GM18502 (cell line): ENCODE measurements at regions not wholly inside any gene's neighbourhood (a gene's known extent, or its start where the extent isn't known, plus 50 kb on each side); places are given as distances from the start of the nearest gene placed in this dataset.
"Not testable (repeated sequence)": the region's sequence is repeated elsewhere in the genome, so short reads cannot be mapped to it uniquely, and the experiment has no call there.

Experiments used
- ATAC-seq: cut with Tn5 transposase; IDR thresholded peaks from one replicate; pipeline ENCODE4 v1.9.1; 2021; ENCODE audit warnings: mild to moderate bottlenecking; ENCODE audit not compliant: unreplicated experiment, poor library complexity

GRCh38 chr3:181362378-181362777, 349.3 kb upstream of the SOX2 start:
- no peak for ATAC-seq

DNA sequence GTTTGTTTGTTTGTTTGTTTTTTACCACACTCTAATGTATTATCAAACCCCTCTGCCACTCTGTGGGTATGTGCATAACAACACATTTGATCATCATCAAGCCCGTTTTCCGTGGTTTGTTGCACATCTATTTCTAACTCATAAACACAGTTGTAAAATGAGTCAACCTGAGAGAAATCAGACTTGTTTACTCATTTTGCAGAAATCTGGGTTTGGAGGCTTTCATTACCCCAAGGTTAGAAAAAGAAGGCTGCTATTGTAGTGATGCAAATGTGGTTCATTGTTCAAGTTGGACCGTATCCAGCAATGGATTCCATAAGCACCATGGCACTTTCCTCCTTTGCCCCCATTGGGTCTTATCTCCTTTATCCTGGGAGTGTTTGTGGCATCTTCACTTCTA, 353.2 kb upstream of the SOX2 start:
- peak; percentile 83 for ATAC-seq

- ATAC-seq = no peak
Measured at GRCh38 chr3:181358060-181358459, 353.7 kb upstream of the SOX2 start.

DNA sequence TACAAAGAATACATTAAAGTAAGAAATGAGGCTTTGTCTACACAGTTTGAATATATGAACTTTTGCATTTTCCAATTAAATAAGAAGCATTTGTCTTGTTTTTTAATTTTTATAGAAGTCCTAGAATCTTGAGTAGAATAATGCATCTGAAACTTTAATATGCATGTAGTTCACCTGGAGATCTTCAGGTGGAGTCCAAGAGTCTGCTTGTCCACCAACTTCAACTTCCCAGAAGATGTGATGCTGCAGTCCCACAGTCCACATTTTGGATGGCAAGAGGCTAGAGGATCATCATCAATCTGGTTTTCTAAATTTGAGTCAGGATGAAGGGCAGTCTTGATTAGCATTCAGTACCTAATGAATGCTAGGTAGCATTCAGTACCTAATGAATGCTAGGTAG, 357.6 kb upstream of the SOX2 start:
- ATAC-seq = no peak

DNA sequence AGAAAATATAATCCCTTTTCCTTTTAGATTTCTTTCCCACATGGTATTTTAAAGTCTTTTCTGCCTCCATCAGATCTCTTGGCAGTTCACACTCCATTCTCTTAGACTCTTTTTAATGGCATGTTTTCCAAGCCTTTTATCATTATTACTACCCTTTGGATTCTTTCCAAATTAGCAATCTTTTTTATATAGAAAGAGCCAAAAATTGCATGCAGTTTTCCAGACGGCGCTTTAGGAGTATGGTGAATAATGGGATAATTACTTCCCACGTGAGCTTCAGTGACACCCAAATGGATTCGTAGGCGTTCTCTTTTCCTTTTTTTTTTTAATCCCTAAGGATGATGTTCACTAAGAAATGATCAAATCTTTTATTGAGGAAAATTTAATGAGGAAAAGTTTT, 354.8 kb upstream of the DNAJC19 start:
- ATAC-seq = no peak

- no peak for ATAC-seq
Measured at GRCh38 chr3:181336597-181336996, 347.1 kb upstream of the DNAJC19 start.

DNA sequence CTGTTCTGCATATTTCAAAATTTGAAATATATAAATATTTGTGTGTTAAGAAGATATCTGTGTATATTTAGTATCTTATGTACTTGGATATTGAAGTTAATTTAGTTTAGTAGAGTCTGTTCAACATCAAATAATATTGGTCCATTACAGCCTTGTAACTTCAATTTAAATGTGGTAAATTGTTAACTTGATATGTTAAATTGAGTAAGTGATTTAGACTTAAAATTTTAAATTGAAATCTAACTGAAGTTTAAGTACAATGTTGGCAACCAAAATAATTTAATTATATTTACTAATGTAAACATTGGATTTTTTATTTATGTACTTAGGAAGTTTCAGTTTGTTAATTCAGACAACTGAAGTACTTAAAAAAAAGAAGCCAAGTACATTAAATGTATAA, 343.9 kb upstream of the DNAJC19 start:
- no peak for ATAC-seq

DNA sequence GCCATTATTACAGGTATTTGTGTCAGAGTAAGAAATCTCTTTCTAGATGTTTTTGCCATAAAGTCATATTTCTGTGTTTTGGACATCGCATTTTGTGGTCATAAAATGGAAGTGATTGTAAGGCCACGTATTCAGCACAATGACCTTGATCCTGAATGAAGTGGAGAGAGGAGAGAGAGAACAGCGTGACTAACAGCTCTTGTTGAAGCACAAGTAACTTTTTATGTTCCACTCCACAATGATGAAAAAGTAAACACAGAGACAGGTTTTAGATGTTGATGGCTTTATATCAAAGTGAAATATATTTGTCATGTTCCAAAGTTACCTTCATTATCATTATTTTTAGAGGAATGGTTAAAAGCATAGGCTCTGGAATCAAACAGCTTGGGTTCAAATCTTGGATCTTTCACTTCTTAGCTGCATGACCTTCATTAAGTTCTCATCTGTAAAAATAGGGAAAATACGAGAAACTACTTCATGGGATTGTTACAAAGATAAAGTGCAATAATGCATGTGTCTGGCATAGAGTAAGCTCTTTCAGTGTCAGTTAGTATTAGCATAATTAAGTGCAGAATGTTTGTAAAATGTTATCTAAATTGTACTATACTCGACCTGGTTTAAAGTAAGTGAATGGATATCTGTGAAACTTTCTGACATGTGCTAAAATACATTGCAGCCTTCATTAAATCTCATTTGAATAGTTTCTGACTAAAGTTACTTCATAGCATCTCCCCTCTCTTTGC, 341.5 kb upstream of the DNAJC19 start:
- no peak for ATAC-seq

- ATAC-seq = no peak
Measured at GRCh38 chr3:181330257-181330656, 340.7 kb upstream of the DNAJC19 start.

- ATAC-seq = no peak
Measured at GRCh38 chr3:181329024-181329423, 339.5 kb upstream of the DNAJC19 start.

- no peak for ATAC-seq
Measured at GRCh38 chr3:181328346-181328745, 338.8 kb upstream of the DNAJC19 start.

DNA sequence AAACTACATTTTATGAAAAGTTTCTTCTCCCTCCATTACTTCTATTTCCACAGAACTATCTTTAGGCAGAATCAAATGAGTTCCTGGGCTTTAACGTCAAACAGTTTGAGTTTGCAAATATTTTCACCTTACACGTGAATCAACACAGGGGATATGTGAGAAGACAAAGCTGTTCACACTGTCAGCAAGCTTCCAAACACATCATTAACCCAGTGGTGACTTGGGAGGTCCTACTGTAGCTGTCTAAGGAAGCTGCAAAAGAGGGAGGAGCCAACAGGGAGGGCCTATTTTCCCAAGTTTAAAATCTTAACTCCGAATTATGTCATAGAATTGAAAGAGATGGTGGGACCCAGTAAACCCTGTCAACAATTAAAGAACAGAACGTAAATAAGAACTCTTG, 337.8 kb upstream of the DNAJC19 start:
- ATAC-seq = no peak

DNA sequence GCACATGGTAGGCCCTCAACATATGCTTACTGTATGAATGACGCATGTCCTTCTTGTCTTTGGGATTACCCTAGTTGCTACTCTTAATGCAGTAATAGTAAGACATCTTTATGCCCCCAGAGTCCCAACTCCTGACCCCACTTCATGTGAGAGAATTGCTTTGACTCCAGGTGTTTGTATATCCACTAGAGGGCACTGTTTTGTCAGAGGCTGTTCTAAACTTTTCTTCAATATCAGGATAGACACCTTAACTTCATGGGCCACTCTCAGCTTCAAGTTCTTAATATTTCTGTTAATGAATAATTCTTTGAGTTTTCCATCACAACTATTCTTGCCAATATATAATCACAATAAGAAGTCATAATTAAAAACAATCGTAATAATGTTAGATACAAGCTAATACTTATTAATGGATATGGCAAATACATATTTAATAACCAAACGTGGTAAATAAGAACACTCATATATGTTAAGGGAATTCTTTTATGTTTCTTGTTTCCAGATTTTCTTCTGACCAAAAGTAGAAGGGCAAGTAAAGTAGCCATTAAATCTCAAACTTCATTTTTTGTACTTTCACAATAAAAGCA, 337.2 kb upstream of the DNAJC19 start:
- ATAC-seq = peak; percentile 78

DNA sequence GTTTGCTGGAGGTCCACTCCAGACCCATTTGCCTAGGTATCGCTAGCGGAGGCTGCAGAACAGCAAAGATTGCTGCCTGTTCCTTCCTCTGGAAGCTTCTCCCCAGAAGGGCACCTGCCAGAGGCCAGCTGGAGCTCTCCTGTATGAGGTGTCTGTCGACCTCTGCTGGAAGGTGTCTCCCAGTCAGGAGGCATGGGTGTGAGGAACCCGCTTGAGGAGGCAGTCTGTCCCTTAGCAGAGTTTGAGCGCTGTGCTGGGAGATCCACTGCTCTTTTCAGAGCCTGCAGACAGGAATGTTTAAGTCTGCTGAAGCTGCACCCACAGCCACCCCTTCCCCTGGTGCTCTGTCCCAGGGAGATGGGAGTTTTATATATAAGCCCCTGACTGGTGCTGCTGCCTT, 335.0 kb upstream of the DNAJC19 start:
- ATAC-seq = not testable (repeated sequence)

DNA sequence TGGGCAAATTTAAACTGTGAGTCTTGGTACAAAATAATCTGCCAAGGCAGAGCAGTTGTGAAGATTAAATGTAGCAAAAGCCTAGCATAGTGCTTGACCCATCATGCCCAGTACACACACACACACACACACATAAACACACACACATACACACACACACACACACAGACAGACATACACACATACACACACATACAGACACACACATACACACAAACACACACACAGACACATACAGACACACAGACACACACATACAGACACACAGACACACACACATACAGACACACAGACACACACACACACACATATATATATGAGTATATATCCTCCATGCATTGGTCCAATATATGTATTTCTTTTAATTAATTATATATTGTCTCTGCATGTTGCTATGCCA, 328.8 kb upstream of the DNAJC19 start:
- ATAC-seq = no peak

DNA sequence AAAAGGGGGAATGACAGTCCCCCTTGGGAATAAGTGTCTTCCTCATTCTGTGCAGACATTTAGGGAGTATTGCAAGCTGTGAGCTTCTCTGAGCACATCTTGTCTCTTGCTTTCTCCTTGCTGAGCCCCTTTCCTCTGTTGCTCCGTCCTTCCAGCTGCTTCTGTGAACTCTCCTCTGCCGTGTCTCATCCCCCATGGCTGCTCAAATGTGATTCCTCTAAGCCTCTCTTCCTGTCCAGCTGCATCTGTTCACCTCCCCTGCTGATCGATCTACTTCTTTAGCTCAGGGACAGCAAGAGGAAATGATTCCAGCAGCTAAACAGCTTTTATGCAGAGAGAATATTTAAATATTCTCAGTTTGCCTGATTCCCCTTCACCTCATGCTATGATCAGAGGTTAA, 328.0 kb upstream of the DNAJC19 start:
- ATAC-seq = no peak

- ATAC-seq = no peak
Measured at GRCh38 chr3:181316482-181316881, 326.9 kb upstream of the DNAJC19 start.

- ATAC-seq = no peak
Measured at GRCh38 chr3:181313335-181313734, 323.8 kb upstream of the DNAJC19 start.

GRCh38 chr3:181311186-181311585, 321.6 kb upstream of the DNAJC19 start:
- ATAC-seq = no peak

- ATAC-seq = no peak
Measured at GRCh38 chr3:181302960-181303359, 313.4 kb upstream of the DNAJC19 start.

- no peak for ATAC-seq
Measured at GRCh38 chr3:181300033-181300432, 310.5 kb upstream of the DNAJC19 start.

DNA sequence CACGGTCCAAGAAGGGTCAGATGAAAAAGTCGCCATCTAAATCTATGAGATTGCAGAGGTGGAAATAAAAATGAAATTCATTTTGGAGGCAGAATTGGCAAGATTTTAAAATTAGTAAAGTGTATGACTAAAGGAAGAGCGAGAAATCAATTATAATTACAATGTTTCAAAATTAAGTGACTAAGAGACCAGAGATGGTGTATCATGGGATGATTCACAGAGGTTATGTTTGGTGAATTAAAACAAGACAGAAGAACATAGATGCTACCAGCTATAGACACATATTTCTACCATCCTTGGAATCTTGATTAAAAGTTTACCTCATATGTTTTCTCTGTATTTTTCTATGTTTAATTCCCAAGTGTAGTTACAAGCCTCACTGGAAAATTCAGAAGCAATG, 308.9 kb upstream of the DNAJC19 start:
- ATAC-seq = no peak
